Pancreas (tissue), 10 donors: ENCODE measurements at regions not wholly inside any gene's neighbourhood (a gene's known extent, or its start where the extent isn't known, plus 50 kb on each side); places are given as distances from the start of the nearest gene placed in this dataset.

ENCODE experiments used
- ATAC-seq, 4 donors: fragments of 200-7000 bp; cut with Tn5 transposase; one replicate each; pipeline versions ENCODE4 v1.8.0 to v1.9.1; 2020; ENCODE audit warnings: mild to moderate bottlenecking in 4 of 4, moderate library complexity in 4 of 4
- DNase-seq, 6 donors: peaks; one replicate each; pipeline ENCODE4 v3.0.0-alpha.2; 2020
- FAIRE-seq: peaks from 2 replicates; lab custom pipeline; 2012; peaks lifted over from hg19 to GRCh38; lab: Jason Lieb, UNC
- H3K27ac ChIP-seq, 4 donors: fragments of 200-600 bp; sonication (generic); 1 replicate in 3 of 4; 2 replicates in 1 of 4; pipeline versions ENCODE4 v1.5.0 to v1.8.0; 2020
- H3K27me3 ChIP-seq, 4 donors: fragments of 200-600 bp; one replicate each; pipeline ENCODE4 v1.8.0; 2021
- H3K36me3 ChIP-seq, 3 donors: fragments of 200-600 bp; sonication (generic) in 1 of 3; one replicate each; pipeline versions ENCODE4 v1.5.0 to v1.8.0; 2020 to 2021
- H3K4me1 ChIP-seq, 3 donors: fragments of 200-600 bp; one replicate each; pipeline ENCODE4 v1.8.0; 2021
- H3K4me3 ChIP-seq, 4 donors: fragments of 200-600 bp; sonication (generic) in 2 of 4; one replicate each; pipeline versions ENCODE4 v1.5.0 to v1.8.0; 2020 to 2021
- H3K9me3 ChIP-seq, 4 donors: fragments of 200-600 bp; one replicate each; pipeline ENCODE4 v1.8.0; 2021
- WGBS, 2 donors: extraction: QIAGEN DNeasy Blood & Tissue Kit; methylation state at CpG; one replicate each; pipeline ENCODE4 v1.1.7; 2013; 5-methylcytosine and 5-hydroxymethylcytosine counted together
- intact Hi-C, 3 donors: fragments of 100-400 bp; cut with DNase I; formaldehyde crosslinking; loops; one replicate each; pipeline versions ENCODE4 v1.11.1 to v1.14.2; 2022
- TF ChIP-seq, protein P1 (sequence below), 4 donors: fragments of 200-600 bp; sonication (generic) in 3 of 4; IDR thresholded peaks; one replicate each; pipeline versions ENCODE4 v1.5.0 to v1.8.0; 2021; ENCODE audit warnings: antibody characterized with exemption in 4 of 4
- donor health status: healthy with polysubstance abuse.
- donor health status: DM: no; HTN: no; CAD: no; lungs with moderate emphysema.
- donor health status: DM: no; HTN: no; CAD: no.
- donor health status: control.
- donor health status: control.
- donor health status: Bipolar disorder and iron deficiency.
- donor health status: DM: yes; HTN: yes; CAD: no.
- donor health status: DM: no; HTN: no; CAD: no.
- donor health status: DM: no; HTN: no; CAD: no.
- donor health status: DM: yes; HTN: yes; CAD: no.

GRCh38 chr14:98375566-98375965, 896.4 kb downstream of the BCL11B start:
- TF ChIP-seq, protein P1, sequence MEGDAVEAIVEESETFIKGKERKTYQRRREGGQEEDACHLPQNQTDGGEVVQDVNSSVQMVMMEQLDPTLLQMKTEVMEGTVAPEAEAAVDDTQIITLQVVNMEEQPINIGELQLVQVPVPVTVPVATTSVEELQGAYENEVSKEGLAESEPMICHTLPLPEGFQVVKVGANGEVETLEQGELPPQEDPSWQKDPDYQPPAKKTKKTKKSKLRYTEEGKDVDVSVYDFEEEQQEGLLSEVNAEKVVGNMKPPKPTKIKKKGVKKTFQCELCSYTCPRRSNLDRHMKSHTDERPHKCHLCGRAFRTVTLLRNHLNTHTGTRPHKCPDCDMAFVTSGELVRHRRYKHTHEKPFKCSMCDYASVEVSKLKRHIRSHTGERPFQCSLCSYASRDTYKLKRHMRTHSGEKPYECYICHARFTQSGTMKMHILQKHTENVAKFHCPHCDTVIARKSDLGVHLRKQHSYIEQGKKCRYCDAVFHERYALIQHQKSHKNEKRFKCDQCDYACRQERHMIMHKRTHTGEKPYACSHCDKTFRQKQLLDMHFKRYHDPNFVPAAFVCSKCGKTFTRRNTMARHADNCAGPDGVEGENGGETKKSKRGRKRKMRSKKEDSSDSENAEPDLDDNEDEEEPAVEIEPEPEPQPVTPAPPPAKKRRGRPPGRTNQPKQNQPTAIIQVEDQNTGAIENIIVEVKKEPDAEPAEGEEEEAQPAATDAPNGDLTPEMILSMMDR (IDR thresholded peaks at IDR 0.05): no peak
- H3K4me3 ChIP-seq: no peak overlapping the region
- H3K9me3 ChIP-seq: no peaks in the 10 kb centered on the region
- 81 to 87% methylated on average over 5 of the region's 5 CpGs for WGBS, 2 donors
- no peak overlapping the region for H3K27ac ChIP-seq
- intact Hi-C loops: no loop called here
- no peak for FAIRE-seq
- DNase-seq: no peak
- no peaks in the 10 kb centered on the region for H3K4me1 ChIP-seq
- H3K36me3 ChIP-seq: no peaks in the 10 kb centered on the region
- ATAC-seq: no peak
- H3K27me3 ChIP-seq: no peaks in the 10 kb centered on the region

- intact Hi-C loops: no loop called here
- Histone ChIP-seq H3K4me3 (no peak overlapping the region), H3K4me1 (no peaks in the 10 kb centered on the region), H3K36me3 (no peaks in the 10 kb centered on the region), H3K27me3 (no peaks in the 10 kb centered on the region), H3K27ac (no peak overlapping the region), H3K9me3 (no peaks in the 10 kb centered on the region)
- ATAC-seq: no peak
- WGBS, 2 donors: 59 to 62% methylated on average over 3 of the region's 3 CpGs
- DNase-seq: no peak
- no peak for FAIRE-seq
- TF ChIP-seq, protein P1 (IDR thresholded peaks at IDR 0.05): no peak
Observed at GRCh38 chr14:98379830-98380229, 892.2 kb downstream of the BCL11B start.

DNA sequence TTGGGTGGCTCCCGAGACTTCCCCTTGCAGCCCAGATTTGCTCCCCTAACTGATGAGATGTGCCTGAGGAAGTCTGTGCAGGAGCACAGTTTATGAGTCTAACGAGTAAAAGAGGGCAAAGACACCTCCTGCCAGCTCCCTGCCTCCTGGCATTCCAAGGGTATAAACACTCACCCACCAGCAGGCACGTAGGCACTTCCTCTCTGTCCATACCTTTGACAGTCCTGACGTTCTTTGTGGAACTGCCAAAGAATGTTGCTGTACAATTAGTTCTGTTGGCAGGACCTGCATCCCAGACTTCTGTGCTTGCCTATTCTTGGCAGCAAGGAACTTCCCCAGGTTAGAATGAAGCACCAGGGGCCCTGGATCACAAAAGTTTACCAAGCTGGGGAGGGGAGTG, 889.3 kb downstream of the BCL11B start:
- Histone ChIP-seq H3K9me3 (no peaks in the 10 kb centered on the region), H3K36me3 (no peaks in the 10 kb centered on the region), H3K27me3 (peaks cover 0 to 6% (median 0%) of the 10 kb centered on the region in 4 donors), H3K27ac (no peak overlapping the region), H3K4me1 (no peaks in the 10 kb centered on the region), H3K4me3 (no peak overlapping the region)
- FAIRE-seq: no peak
- TF ChIP-seq, protein P1 (IDR thresholded peaks at IDR 0.05): no peak
- DNase-seq: no peak
- ATAC-seq: no peak
- intact Hi-C loops: no loop called here
- WGBS, 2 donors: 37 to 47% methylated on average over 4 of the region's 4 CpGs

DNA sequence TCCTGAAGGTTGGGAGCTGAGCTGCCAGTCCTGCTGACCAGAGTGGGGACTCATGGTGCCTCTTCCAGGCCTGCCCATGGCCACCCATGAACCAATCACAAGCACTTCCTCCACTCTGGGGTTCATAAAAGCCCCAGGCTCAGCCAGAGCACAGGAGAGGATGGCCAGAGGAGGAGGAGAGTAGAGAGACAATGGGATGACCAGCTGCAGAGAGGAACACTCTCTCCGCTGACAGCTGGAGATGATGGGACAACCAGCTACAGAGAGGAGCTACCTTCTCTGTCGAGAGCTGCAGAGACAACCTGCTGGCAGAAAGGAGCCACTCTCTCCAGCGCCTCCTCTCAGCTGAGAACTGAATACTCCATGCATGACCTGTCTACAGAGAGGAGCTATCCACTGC, 886.1 kb downstream of the BCL11B start:
- Histone ChIP-seq H3K4me1 (no peaks in the 10 kb centered on the region), H3K27ac (no peak overlapping the region), H3K27me3 (peaks cover 0 to 6% (median 0%) of the 10 kb centered on the region in 4 donors), H3K36me3 (no peaks in the 10 kb centered on the region), H3K4me3 (no peak overlapping the region), H3K9me3 (no peaks in the 10 kb centered on the region)
- TF ChIP-seq, protein P1 (IDR thresholded peaks at IDR 0.05): no peak
- FAIRE-seq (no peak), DNase-seq (no peak), ATAC-seq (no peak)
- WGBS, 2 donors: 73 to 74% methylated on average over 3 of the region's 3 CpGs
- intact Hi-C loops: no loop called here

- H3K4me1 ChIP-seq: no peaks in the 10 kb centered on the region
- no peak overlapping the region for H3K4me3 ChIP-seq
- H3K36me3 ChIP-seq: no peaks in the 10 kb centered on the region
- WGBS, 2 donors: 51 to 63% methylated on average over 3 of the region's 3 CpGs
- TF ChIP-seq, protein P1 (IDR thresholded peaks at IDR 0.05): no peak
- no peaks in the 10 kb centered on the region for H3K9me3 ChIP-seq
- no peak overlapping the region for H3K27ac ChIP-seq
- intact Hi-C loops: no loop called here
- DNase-seq (no peak), FAIRE-seq (no peak), ATAC-seq (no peak)
- H3K27me3 ChIP-seq: no peaks in the 10 kb centered on the region
Observed at GRCh38 chr14:98391061-98391460, 880.9 kb downstream of the BCL11B start.
